GM23338 (cell line): ENCODE measurements at regions not wholly inside any gene's neighbourhood (a gene's known extent, or its start where the extent isn't known, plus 50 kb on each side); places are given as distances from the start of the nearest gene placed in this dataset.

Experiments used
- CREB1 ChIP-seq: fragments of 250-450 bp; sonication (Bioruptor Pico); IDR thresholded peaks from 2 replicates; pipeline ENCODE4 v1.5.0; 2020; ENCODE audit warnings: low read depth, mild to moderate bottlenecking, moderate library complexity
- CTCF ChIP-seq, 2 experiments: fragments of 200-600 bp in 1 of 2; sonication (generic) in 1 of 2; conservative IDR thresholded peaks; 2 replicates each; pipeline versions ENCODE4 v1.5.1 to v1.6.1; 2016 to 2017; ENCODE audit warnings: antibody characterized with exemption in 2 of 2, low read depth in 2 of 2, mild to moderate bottlenecking in 2 of 2, moderate library complexity in 1 of 2
- EZH2 ChIP-seq: fragments of 200-600 bp; sonication (generic); IDR thresholded peaks from one replicate; pipeline ENCODE4 v1.8.0; 2017; ENCODE audit warnings: antibody characterized with exemption, mild to moderate bottlenecking, low read depth; ENCODE audit not compliant: unreplicated experiment

DNA sequence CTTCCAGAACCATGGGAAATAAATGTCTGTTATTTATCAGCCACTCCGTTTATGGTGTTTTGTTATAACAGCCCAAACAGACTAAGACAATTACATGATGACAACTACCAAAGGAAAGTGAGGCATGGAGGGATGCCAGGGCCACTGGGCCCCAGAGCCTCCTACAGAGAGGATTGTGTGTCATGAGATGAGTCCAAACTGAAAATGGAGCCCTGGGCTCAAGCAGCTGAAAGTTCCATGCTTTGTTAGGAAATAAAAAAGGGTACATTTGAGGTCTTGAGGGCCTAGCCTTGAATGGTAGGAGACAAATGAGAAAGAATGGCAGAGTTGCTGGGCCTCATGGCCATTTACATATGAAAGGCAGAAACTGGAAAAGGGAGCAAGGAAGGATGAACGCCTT, 586.5 kb downstream of the CETN3 start:
- no peak for TF ChIP-seq CTCF (conservative IDR thresholded peaks at IDR 0.05; ENCODE audit: low read depth in 2 of 2)
- TF ChIP-seq CREB1 (CRISPR knock-in tag): no peak
- TF ChIP-seq EZH2: no peak
